A549 (cell line): ENCODE measurements at regions not wholly inside any gene's neighbourhood (a gene's known extent, or its start where the extent isn't known, plus 50 kb on each side); places are given as distances from the start of the nearest gene placed in this dataset.
"Not testable (repeated sequence)": the region's sequence is repeated elsewhere in the genome, so short reads cannot be mapped to it uniquely, and the experiment has no call there.

Experiments
- ATAC-seq, 2 experiments: fragments of 200-7000 bp in 1 of 2; fragments of >200 bp in 1 of 2; cut with Nextera tagmentation in 1 of 2; cut with Tn5 transposase in 1 of 2; 3 replicates each; pipeline versions ENCODE4 v1.8.0 to v1.9.1; 2018 to 2020; ENCODE audit warnings: mild to moderate bottlenecking in 1 of 2, moderate library complexity in 1 of 2
- CTCF ChIA-PET: fragments of 300-600 bp; sonication (Branson Sonifier 250); formaldehyde crosslinking; extraction: SDS; loops from one replicate; lab custom pipeline; 2021; ENCODE audit warnings: antibody characterized with exemption, inconsistent platforms; lab: Yijun Ruan, JAX
- POLR2A ChIA-PET: fragments of 350-600 bp; formaldehyde crosslinking; extraction: SDS; loops from one replicate; lab custom pipeline; 2021; ENCODE audit warnings: antibody characterized with exemption, inconsistent platforms; lab: Yijun Ruan, JAX
- DNase-seq, 2 experiments: peaks; one replicate each; pipeline versions ENCODE4 v3.0.0 to v3.0.0-alpha.2; 2011 to 2016; ENCODE audit warnings: low read depth in 1 of 2, low spot score in 1 of 2
- FAIRE-seq: peaks from 2 replicates; lab custom pipeline; 2011; peaks lifted over from hg19 to GRCh38; lab: Jason Lieb, UNC
- H3K27ac ChIP-seq, 2 experiments: fragments of >200 bp; sonication (Bioruptor Twin); formaldehyde crosslinking; 3 replicates each; pipeline ENCODE4 v1.5.1; 2016 to 2017
- H3K4me1 ChIP-seq: fragments of >200 bp; sonication (Bioruptor Twin); formaldehyde crosslinking; 3 replicates; pipeline ENCODE4 v1.6.1; 2016
- H3K4me2 ChIP-seq: fragments of >200 bp; sonication (Bioruptor Twin); formaldehyde crosslinking; 3 replicates; pipeline ENCODE4 v1.6.1; 2016
- H3K4me3 ChIP-seq: fragments of >200 bp; sonication (Bioruptor Twin); formaldehyde crosslinking; 3 replicates; pipeline ENCODE4 v1.5.1; 2016
- H3K9me3 ChIP-seq: fragments of >200 bp; sonication (Bioruptor Twin); formaldehyde crosslinking; 3 replicates; pipeline ENCODE4 v1.6.1; 2016
- BHLHE40 ChIP-seq: IDR thresholded peaks from 2 replicates; pipeline ENCODE4 v1.6.1; 2012; ENCODE audit warnings: low read depth, low read length, inconsistent platforms
- CHD2 ChIP-seq: fragments of 150-350 bp; IDR thresholded peaks from 2 replicates; pipeline ENCODE4 v1.6.1; 2014; ENCODE audit warnings: low read length; ENCODE audit not compliant: partially characterized antibody
- CTCF ChIP-seq: fragments of >200 bp; sonication (Bioruptor Twin); formaldehyde crosslinking; IDR thresholded peaks from 3 replicates; pipeline ENCODE4 v1.5.1; 2016
- ESRRA ChIP-seq: fragments of 150-350 bp; IDR thresholded peaks from 2 replicates; pipeline ENCODE4 v1.6.1; 2014; ENCODE audit warnings: mild to moderate bottlenecking, low read length, borderline replicate concordance
- FOXS1 ChIP-seq: fragments of 250-450 bp; sonication (Bioruptor Pico); IDR thresholded peaks from 2 replicates; pipeline ENCODE4 v1.5.0; 2020; ENCODE audit warnings: mild to moderate bottlenecking, moderate library complexity
- HDAC2 ChIP-seq: fragments of 200-600 bp; sonication (generic); IDR thresholded peaks from 2 replicates; pipeline ENCODE4 v1.6.1; 2016
- HOXB5 ChIP-seq: fragments of 250-450 bp; sonication (Bioruptor Pico); IDR thresholded peaks from 2 replicates; pipeline ENCODE4 v1.5.0; 2020; ENCODE audit warnings: mild to moderate bottlenecking, moderate library complexity
- JUN ChIP-seq, 2 experiments: fragments of >200 bp; sonication (Bioruptor Twin); formaldehyde crosslinking; IDR thresholded peaks; 2 replicates in 1 of 2; 3 replicates in 1 of 2; pipeline ENCODE4 v1.6.1; 2016 to 2017
- JUNB ChIP-seq: fragments of >200 bp; sonication (Bioruptor Twin); formaldehyde crosslinking; IDR thresholded peaks from 2 replicates; pipeline ENCODE4 v1.6.1; 2016
- MYC ChIP-seq: IDR thresholded peaks from 2 replicates; pipeline ENCODE4 v1.6.1; 2012; ENCODE audit warnings: mild to moderate bottlenecking, inconsistent platforms, low read length, improper control_type of control experiment, borderline replicate concordance
- NFE2L2 ChIP-seq: fragments of 150-350 bp; conservative IDR thresholded peaks from 2 replicates; pipeline ENCODE4 v1.6.1; 2014; ENCODE audit warnings: low read length
- NPAS2 ChIP-seq: fragments of 250-450 bp; sonication (Bioruptor Pico); IDR thresholded peaks from 2 replicates; pipeline ENCODE4 v1.8.0; 2022; ENCODE audit warnings: mild to moderate bottlenecking, moderate library complexity, borderline replicate concordance
- NR3C1 ChIP-seq: fragments of >200 bp; sonication (Bioruptor Twin); formaldehyde crosslinking; IDR thresholded peaks from 3 replicates; pipeline ENCODE4 v1.6.1; 2017
- PBX3 ChIP-seq: IDR thresholded peaks from 2 replicates; pipeline ENCODE4 v1.6.1; 2012
- PHF8 ChIP-seq: fragments of 200-600 bp; sonication (generic); IDR thresholded peaks from 2 replicates; pipeline ENCODE4 v1.6.1; 2016; ENCODE audit warnings: low read depth, mild to moderate bottlenecking, antibody characterized with exemption, moderate library complexity, borderline replicate concordance
- RAD21 ChIP-seq, 2 experiments: fragments of >200 bp in 1 of 2; sonication (Bioruptor Twin) in 1 of 2; formaldehyde crosslinking in 1 of 2; IDR thresholded peaks in 1 of 2; conservative IDR thresholded peaks in 1 of 2; 2 replicates in 1 of 2; 3 replicates in 1 of 2; pipeline ENCODE4 v1.6.1; 2012 to 2018; ENCODE audit warnings: inconsistent platforms in 1 of 2
- RNF2 ChIP-seq: fragments of 200-600 bp; sonication (generic); IDR thresholded peaks from 2 replicates; pipeline ENCODE4 v1.6.1; 2016; ENCODE audit warnings: low read depth, mild to moderate bottlenecking, antibody characterized with exemption, moderate library complexity, borderline replicate concordance
- SREBF2 ChIP-seq: fragments of 450-650 bp; IDR thresholded peaks from 2 replicates; pipeline ENCODE4 v1.6.1; 2014; ENCODE audit warnings: mild to moderate bottlenecking, moderate library complexity
- TFCP2L1 ChIP-seq: fragments of 250-450 bp; sonication (Bioruptor Pico); IDR thresholded peaks from 2 replicates; pipeline ENCODE4 v1.5.0; 2021; ENCODE audit warnings: mild to moderate bottlenecking
- ZFP36 ChIP-seq: fragments of 450-650 bp; IDR thresholded peaks from 2 replicates; pipeline ENCODE4 v1.6.1; 2014; ENCODE audit warnings: borderline replicate concordance; ENCODE audit not compliant: partially characterized antibody
- ZSCAN20 ChIP-seq: fragments of 250-450 bp; sonication (Bioruptor Pico); IDR thresholded peaks from 2 replicates; pipeline ENCODE4 v1.8.0; 2022; ENCODE audit warnings: mild to moderate bottlenecking, moderate library complexity
- WGBS: methylation state at CpG from one replicate; pipeline ENCODE4 v1.1.6; 2017; ENCODE audit errors: missing lambda C conversion rate; 5-methylcytosine and 5-hydroxymethylcytosine counted together
- TF ChIP-seq, protein P1 (sequence below): fragments of 250-450 bp; sonication (Bioruptor Pico); IDR thresholded peaks from 2 replicates; pipeline ENCODE4 v1.5.0; 2021; ENCODE audit warnings: mild to moderate bottlenecking, moderate library complexity, borderline replicate concordance

DNA sequence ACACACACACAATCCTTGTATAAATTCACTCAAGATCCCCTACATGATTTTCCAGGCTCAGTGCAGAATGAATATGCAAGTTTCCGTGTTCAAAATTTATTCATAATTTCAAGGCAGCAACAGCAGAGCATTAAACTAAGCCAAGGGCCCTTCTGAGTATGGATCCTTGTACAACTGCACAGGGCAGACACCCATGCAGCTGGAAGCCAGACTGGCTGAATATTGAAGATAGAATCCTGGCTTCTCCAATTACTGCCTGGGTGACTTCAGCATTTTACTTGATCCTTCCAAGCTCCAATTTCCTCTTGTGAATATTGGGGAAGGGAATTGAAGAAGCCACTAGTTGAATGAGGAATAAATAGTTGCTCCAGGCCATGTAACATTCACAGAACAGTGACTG is 267.9 kb upstream of the REG3G start:
- CTCF ChIA-PET = no interaction called here
- 0% methylated on average over 1 of the region's 1 CpG for WGBS
- DNase-seq = no peak
- Histone ChIP-seq H3K4me2 (no peak overlapping the region), H3K4me3 (no peak overlapping the region), H3K27ac (no peak overlapping the region), H3K4me1 (no peaks in the 10 kb centered on the region), H3K9me3 (no peaks in the 10 kb centered on the region)
- POLR2A ChIA-PET = no interaction called here
- no peak for ATAC-seq
- FAIRE-seq = no peak
- TF ChIP-seq RNF2 = no peak
- TF ChIP-seq MYC = no peak
- no peak for TF ChIP-seq RAD21 (conservative IDR thresholded peaks at IDR 0.05 in 1 of 2, IDR thresholded peaks at IDR 0.05 in 1 of 2)
- TF ChIP-seq JUN (IDR thresholded peaks at IDR 0.05) = no peak
- TF ChIP-seq ZFP36 = no peak
- no peak for TF ChIP-seq CTCF
- no peak for TF ChIP-seq HOXB5 (CRISPR knock-in tag)
- TF ChIP-seq HDAC2 = no peak
- TF ChIP-seq FOXS1 (CRISPR knock-in tag) = no peak
- TF ChIP-seq NFE2L2 = no peak
- no peak for TF ChIP-seq ESRRA
- no peak for TF ChIP-seq CHD2
- no peak for TF ChIP-seq PBX3

DNA sequence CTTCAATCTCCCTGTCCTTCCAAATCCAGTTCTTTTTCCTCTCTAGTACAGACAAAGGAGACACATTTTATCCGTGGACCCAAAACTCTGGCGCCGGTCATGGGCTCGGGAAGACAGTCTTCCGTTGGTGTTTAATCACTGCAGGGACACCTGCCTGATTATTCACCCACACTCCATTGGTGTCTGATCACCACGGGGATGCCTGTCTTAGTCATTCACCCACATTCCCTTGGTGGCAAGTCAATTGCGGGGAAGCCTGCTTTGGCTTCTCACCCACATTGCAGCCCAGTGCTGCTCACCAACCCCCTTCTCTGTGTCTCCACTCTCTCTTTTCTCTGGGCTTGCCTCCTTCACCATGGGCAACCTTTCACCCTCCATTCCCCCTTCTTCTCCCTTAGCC is 266.7 kb upstream of the REG3G start:
- CTCF ChIA-PET, H3K4me3 ChIP-seq, FAIRE-seq, H3K4me1 ChIP-seq, H3K4me2 ChIP-seq, ATAC-seq, DNase-seq, H3K9me3 ChIP-seq, POLR2A ChIA-PET, H3K27ac ChIP-seq: not testable (repeated sequence)
- 61% methylated on average over 7 of the region's 7 CpGs for WGBS

GRCh38 chr2:78766459-78766858 is 259.0 kb upstream of the REG3G start:
- FAIRE-seq (no peak), DNase-seq (no peak)
- WGBS = 1% methylated on average over 4 of the region's 4 CpGs
- H3K27ac ChIP-seq = no peak overlapping the region
- TF ChIP-seq ZSCAN20 (CRISPR knock-in tag) (no peak), NPAS2 (CRISPR knock-in tag) (no peak), NR3C1 (no peak), FOXS1 (CRISPR knock-in tag) (no peak)
- TF ChIP-seq, all 56 proteins: peak for 0
- Histone ChIP-seq H3K4me1 (no peaks in the 10 kb centered on the region), H3K4me2 (no peak overlapping the region), H3K4me3 (no peak overlapping the region), H3K9me3 (no peaks in the 10 kb centered on the region)
- ChIA-PET POLR2A (no interaction called here), CTCF (no interaction called here)
- ATAC-seq = no peak

GRCh38 chr2:78768016-78768415 is 257.5 kb upstream of the REG3G start:
- CTCF ChIA-PET = no interaction called here
- DNase-seq (no peak), ATAC-seq (no peak), FAIRE-seq (no peak)
- no peaks in the 10 kb centered on the region for H3K9me3 ChIP-seq
- no peak overlapping the region for H3K27ac ChIP-seq
- POLR2A ChIA-PET = no interaction called here
- no peak overlapping the region for H3K4me2 ChIP-seq
- H3K4me3 ChIP-seq = no peak overlapping the region
- 2% methylated on average over 1 of the region's 1 CpG for WGBS
- no peaks in the 10 kb centered on the region for H3K4me1 ChIP-seq
- TF ChIP-seq JUNB (no peak), TFCP2L1 (CRISPR knock-in tag) (no peak), BHLHE40 (no peak), PHF8 (no peak), SREBF2 (no peak)
- TF ChIP-seq, protein P1, sequence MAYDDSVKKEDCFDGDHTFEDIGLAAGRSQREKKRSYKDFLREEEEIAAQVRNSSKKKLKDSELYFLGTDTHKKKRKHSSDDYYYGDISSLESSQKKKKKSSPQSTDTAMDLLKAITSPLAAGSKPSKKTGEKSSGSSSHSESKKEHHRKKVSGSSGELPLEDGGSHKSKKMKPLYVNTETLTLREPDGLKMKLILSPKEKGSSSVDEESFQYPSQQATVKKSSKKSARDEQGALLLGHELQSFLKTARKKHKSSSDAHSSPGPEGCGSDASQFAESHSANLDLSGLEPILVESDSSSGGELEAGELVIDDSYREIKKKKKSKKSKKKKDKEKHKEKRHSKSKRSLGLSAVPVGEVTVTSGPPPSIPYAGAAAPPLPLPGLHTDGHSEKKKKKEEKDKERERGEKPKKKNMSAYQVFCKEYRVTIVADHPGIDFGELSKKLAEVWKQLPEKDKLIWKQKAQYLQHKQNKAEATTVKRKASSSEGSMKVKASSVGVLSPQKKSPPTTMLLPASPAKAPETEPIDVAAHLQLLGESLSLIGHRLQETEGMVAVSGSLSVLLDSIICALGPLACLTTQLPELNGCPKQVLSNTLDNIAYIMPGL (CRISPR knock-in tag) = no peak
- TF ChIP-seq, all 56 proteins: peak for 0
